ENCODE measurements at regions not wholly inside any gene's neighbourhood (a gene's known extent, or its start where the extent isn't known, plus 50 kb on each side); places are given as distances from the start of the nearest gene placed in this dataset.

DNA sequence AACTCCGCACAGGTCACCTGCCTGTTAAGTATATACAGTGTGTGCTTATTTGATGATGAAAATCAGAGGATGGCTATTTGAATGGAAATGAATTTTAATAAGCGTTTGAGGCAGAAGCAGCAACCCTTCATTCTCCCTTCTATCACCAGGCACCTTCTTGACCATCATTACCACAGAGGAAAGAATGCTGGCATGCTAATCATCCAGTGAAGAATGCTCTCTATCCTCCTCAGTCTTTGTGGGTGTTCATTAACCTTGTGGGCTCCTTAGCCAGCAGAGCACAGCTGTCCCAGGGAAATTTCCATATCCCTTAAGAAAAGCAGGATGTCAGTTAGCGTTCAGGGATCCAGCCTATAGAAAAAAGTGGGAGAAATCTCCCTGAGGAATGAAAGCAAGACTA, 428.0 kb upstream of the CAMK1G start:
- H3K4me3 ChIP-seq = no peak overlapping the region
- no peaks in the 10 kb centered on the region for H3K27me3 ChIP-seq
- H3K27ac ChIP-seq = no peak overlapping the region
- WGBS, 2 donors = 49 to 52% methylated on average over 3 of the region's 3 CpGs
- no peak for DNase-seq
- H3K9me3 ChIP-seq = no peaks in the 10 kb centered on the region
- intact Hi-C loops (cut with DNase I) = no loop called here
- H3K4me1 ChIP-seq = no peaks in the 10 kb centered on the region
- H3K36me3 ChIP-seq = no peaks in the 10 kb centered on the region
- no peak for TF ChIP-seq POLR2A (IDR thresholded peaks at IDR 0.05)
- TF ChIP-seq, protein P1, sequence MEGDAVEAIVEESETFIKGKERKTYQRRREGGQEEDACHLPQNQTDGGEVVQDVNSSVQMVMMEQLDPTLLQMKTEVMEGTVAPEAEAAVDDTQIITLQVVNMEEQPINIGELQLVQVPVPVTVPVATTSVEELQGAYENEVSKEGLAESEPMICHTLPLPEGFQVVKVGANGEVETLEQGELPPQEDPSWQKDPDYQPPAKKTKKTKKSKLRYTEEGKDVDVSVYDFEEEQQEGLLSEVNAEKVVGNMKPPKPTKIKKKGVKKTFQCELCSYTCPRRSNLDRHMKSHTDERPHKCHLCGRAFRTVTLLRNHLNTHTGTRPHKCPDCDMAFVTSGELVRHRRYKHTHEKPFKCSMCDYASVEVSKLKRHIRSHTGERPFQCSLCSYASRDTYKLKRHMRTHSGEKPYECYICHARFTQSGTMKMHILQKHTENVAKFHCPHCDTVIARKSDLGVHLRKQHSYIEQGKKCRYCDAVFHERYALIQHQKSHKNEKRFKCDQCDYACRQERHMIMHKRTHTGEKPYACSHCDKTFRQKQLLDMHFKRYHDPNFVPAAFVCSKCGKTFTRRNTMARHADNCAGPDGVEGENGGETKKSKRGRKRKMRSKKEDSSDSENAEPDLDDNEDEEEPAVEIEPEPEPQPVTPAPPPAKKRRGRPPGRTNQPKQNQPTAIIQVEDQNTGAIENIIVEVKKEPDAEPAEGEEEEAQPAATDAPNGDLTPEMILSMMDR (IDR thresholded peaks at IDR 0.05) = no peak
- no peak for TF ChIP-seq EP300 (IDR thresholded peaks at IDR 0.05)
- no peak for TF ChIP-seq POLR2AphosphoS5 (IDR thresholded peaks at IDR 0.05)

DNA sequence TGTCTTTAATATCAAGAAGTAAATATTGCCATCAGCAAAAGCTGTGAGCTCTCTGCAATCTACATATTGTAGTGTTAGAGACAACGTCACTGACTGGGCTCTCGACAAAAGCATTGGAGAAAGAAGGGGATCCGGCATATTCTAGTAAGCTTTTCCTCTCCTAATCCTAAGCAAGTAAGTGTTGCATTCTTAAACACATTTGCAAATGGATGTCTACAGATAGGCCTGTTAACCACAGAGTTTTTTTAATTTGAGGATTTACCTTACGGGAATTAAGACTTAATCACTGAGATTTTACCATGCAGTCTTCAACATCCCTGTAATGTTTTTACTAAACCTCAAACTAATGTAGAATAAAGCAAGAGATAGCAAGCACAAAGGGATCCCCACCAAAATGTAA, 426.5 kb upstream of the CAMK1G start:
- no peaks in the 10 kb centered on the region for H3K36me3 ChIP-seq
- no peaks in the 10 kb centered on the region for H3K27me3 ChIP-seq

DNA sequence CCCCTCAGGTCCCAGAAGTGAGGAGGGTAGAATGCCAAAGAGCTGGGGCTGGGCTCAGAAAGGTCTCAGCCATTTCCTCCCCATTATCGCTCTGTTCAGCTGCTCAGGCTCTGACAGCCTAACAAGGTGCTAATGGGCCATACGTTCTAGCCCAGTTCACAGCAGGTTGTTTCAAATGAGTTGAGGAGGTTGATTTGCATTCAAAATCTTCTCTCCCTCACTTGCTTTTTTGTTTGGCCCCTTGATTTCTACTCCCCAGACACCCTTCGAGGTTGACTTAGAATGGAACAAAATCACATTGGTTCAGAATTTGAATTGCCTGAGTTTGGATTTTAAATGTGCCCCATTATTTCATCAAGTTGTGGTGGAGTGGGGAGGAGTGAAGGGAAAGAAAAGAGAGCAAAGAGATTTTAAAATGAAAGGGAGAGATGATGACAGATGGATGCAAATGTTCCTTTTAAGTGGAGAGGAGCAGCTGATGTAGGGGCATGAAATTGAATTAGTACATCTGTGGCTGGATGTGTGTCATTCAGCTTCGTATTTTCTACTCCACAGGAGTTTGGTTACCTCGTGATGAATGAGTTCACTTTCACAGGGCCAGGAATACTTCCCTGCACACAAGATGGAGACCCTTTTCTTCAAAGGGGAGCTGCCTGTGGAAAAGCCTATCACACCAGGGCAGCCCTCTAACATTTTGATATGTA, 425.8 kb upstream of the CAMK1G start:
- 52 to 84% methylated on average over 5 of the region's 5 CpGs for WGBS, 2 donors
- TF ChIP-seq POLR2A (IDR thresholded peaks at IDR 0.05) = no peak
- no peak for TF ChIP-seq EP300 (IDR thresholded peaks at IDR 0.05)
- no peak for TF ChIP-seq POLR2AphosphoS5 (IDR thresholded peaks at IDR 0.05)
- TF ChIP-seq, protein P1 (IDR thresholded peaks at IDR 0.05) = no peak
- Histone ChIP-seq H3K36me3 (no peaks in the 10 kb centered on the region), H3K4me3 (no peak overlapping the region), H3K27ac (no peak overlapping the region), H3K9me3 (no peaks in the 10 kb centered on the region), H3K27me3 (no peaks in the 10 kb centered on the region), H3K4me1 (peaks cover 0 to 4% (median 1%) of the 10 kb centered on the region in 4 donors)
- intact Hi-C loops (cut with DNase I) = no loop called here
- no peak for DNase-seq

More for the DNA sequence above, 426.5 kb upstream of the CAMK1G start:
- no peak for TF ChIP-seq POLR2AphosphoS5 (IDR thresholded peaks at IDR 0.05)
- no peak for TF ChIP-seq EP300 (IDR thresholded peaks at IDR 0.05)
- TF ChIP-seq, protein P1 (IDR thresholded peaks at IDR 0.05) = no peak
- no peak for TF ChIP-seq POLR2A (IDR thresholded peaks at IDR 0.05)
- DNase-seq = no peak
- intact Hi-C loops (cut with DNase I) = no loop called here
- H3K4me3 ChIP-seq = no peak overlapping the region
- no peak overlapping the region for H3K27ac ChIP-seq
- WGBS, 2 donors = 85 to 86% methylated on average over 4 of the region's 4 CpGs
- no peaks in the 10 kb centered on the region for H3K4me1 ChIP-seq
- H3K9me3 ChIP-seq = no peaks in the 10 kb centered on the region

DNA sequence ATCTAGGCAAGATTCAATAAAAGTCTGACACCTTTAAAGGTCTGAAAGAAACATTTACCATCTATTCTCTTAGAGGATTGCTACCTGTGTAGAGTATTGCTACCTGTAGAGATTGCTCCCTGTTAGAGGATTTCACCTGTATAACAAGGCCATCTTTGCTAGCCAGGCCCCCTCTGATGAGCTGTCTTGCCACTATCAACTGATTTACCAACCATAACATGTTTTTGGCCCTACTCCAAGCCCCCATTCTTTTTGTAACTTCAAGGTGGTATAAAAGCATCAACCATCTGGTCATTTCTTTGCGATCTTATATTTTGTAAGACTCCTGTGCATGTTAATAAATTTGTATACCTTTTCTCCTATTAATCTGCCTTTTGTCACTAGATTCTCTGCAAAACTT, 424.7 kb upstream of the CAMK1G start:
- intact Hi-C loops (cut with DNase I) = no loop called here
- Histone ChIP-seq H3K4me1 (peaks cover 0 to 8% (median 3%) of the 10 kb centered on the region in 4 donors), H3K36me3 (no peaks in the 10 kb centered on the region), H3K27me3 (no peaks in the 10 kb centered on the region), H3K4me3 (no peak overlapping the region), H3K9me3 (no peaks in the 10 kb centered on the region), H3K27ac (no peak overlapping the region)
- 97% methylated on average over 1 of the region's 1 CpG for WGBS, 2 donors
- TF ChIP-seq EP300 (IDR thresholded peaks at IDR 0.05) = no peak
- TF ChIP-seq, protein P1 (IDR thresholded peaks at IDR 0.05) = no peak
- TF ChIP-seq POLR2AphosphoS5 (IDR thresholded peaks at IDR 0.05) = no peak
- no peak for TF ChIP-seq POLR2A (IDR thresholded peaks at IDR 0.05)
- no peak for DNase-seq

DNA sequence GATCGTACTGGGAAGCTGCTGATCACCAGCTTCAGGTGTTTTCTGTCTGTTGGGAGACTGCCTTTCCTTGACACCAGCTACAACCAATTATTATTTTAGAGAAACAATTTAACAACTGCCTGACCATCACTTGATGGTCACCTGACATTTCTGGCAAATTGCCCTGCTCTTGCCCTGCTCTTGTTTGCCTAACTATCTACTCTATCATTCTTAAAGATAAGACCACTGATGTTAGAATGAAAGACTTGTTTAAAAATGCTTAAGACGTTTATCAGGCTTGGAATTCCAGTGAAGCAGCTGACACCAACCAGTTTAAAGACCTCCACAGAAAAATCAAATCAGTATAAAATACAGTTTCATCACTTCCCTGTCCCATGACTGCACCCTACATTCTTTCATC, 423.3 kb upstream of the CAMK1G start:
- DNase-seq = no peak
- no peak overlapping the region for H3K27ac ChIP-seq
- peaks cover 0 to 8% (median 3%) of the 10 kb centered on the region in 4 donors for H3K4me1 ChIP-seq
- WGBS, 2 donors = 61 to 66% methylated on average over 2 of the region's 2 CpGs
- intact Hi-C loops (cut with DNase I) = no loop called here
- no peaks in the 10 kb centered on the region for H3K9me3 ChIP-seq
- TF ChIP-seq EP300 (IDR thresholded peaks at IDR 0.05) (no peak), POLR2A (IDR thresholded peaks at IDR 0.05) (no peak), POLR2AphosphoS5 (IDR thresholded peaks at IDR 0.05) (no peak)
- TF ChIP-seq, protein P1 (IDR thresholded peaks at IDR 0.05) = no peak
- H3K36me3 ChIP-seq = no peaks in the 10 kb centered on the region
- H3K4me3 ChIP-seq = no peak overlapping the region
- H3K27me3 ChIP-seq = no peaks in the 10 kb centered on the region

Data from sigmoid colon (tissue), 6 donors.